Prostate gland (tissue), 2 donors: ENCODE measurements at regions not wholly inside any gene's neighbourhood (a gene's known extent, or its start where the extent isn't known, plus 50 kb on each side); places are given as distances from the start of the nearest gene placed in this dataset.

Experiments
- DNase-seq: peaks from one replicate; pipeline ENCODE4 v3.0.0-alpha.2; 2019; ENCODE audit warnings: low spot score
- H3K27ac ChIP-seq, 2 donors: fragments of 200-600 bp; sonication (generic); 2 replicates each; pipeline ENCODE4 v1.5.1; 2017 to 2019
- H3K27me3 ChIP-seq: fragments of 200-600 bp; sonication (generic); replicated peaks from 2 replicates; pipeline ENCODE4 v1.5.1; 2019; ENCODE audit not compliant: insufficient read depth
- H3K36me3 ChIP-seq, 2 donors: fragments of 200-600 bp; sonication (generic); 1 replicate in 1 of 2; 2 replicates in 1 of 2; pipeline versions ENCODE4 v1.5.1 to v1.8.1; 2017 to 2019
- H3K4me1 ChIP-seq: fragments of 200-600 bp; sonication (generic); replicated peaks from 2 replicates; pipeline ENCODE4 v1.5.1; 2019
- H3K4me3 ChIP-seq, 2 donors: fragments of 200-600 bp; sonication (generic); 2 replicates each; pipeline ENCODE4 v1.5.1; 2017 to 2019
- H3K9me3 ChIP-seq: fragments of 200-600 bp; sonication (generic); 2 replicates; pipeline ENCODE4 v1.5.1; 2017
- CTCF ChIP-seq, 4 experiments: fragments of 200-600 bp in 2 of 4; fragments of 450-650 bp in 2 of 4; sonication (generic) in 2 of 4; IDR thresholded peaks; 1 replicate in 3 of 4; 2 replicates in 1 of 4; pipeline ENCODE4 v1.5.1; 2016 to 2019; ENCODE audit warnings: antibody characterized with exemption in 4 of 4, mild to moderate bottlenecking in 2 of 4, moderate library complexity in 2 of 4
- POLR2A ChIP-seq: fragments of 450-650 bp; IDR thresholded peaks from one replicate; pipeline ENCODE4 v1.6.1; 2016; ENCODE audit warnings: antibody characterized with exemption, mild to moderate bottlenecking
- POLR2AphosphoS5 ChIP-seq: sonication (generic); formaldehyde crosslinking; IDR thresholded peaks from one replicate; pipeline ENCODE4 v1.6.1; 2017; ENCODE audit warnings: antibody characterized with exemption
- WGBS: methylation state at CpG from one replicate; pipeline ENCODE4 v1.1.5; 2018; 5-methylcytosine and 5-hydroxymethylcytosine counted together
- intact Hi-C: fragments of 100-400 bp; cut with DNase I; formaldehyde crosslinking; loops from one replicate; pipeline ENCODE4 v1.14.2; 2022

GRCh38 chr3:162525771-162526170 is 1029.2 kb downstream of the OTOL1 start:
- no peaks in the 10 kb centered on the region for H3K27me3 ChIP-seq
- no peaks in the 10 kb centered on the region for H3K9me3 ChIP-seq
- no peak for DNase-seq
- H3K4me3 ChIP-seq, result no peak overlapping the region
- intact Hi-C loops, result no loop called here
- no peak overlapping the region for H3K27ac ChIP-seq
- H3K36me3 ChIP-seq, result no peaks in the 10 kb centered on the region
- H3K4me1 ChIP-seq, result no peaks in the 10 kb centered on the region
- no peak for TF ChIP-seq POLR2AphosphoS5
- TF ChIP-seq CTCF (IDR thresholded peaks at IDR 0.05), result no peak
- no peak for TF ChIP-seq POLR2A
- WGBS, result 72% methylated on average over 4 of the region's 4 CpGs

DNA sequence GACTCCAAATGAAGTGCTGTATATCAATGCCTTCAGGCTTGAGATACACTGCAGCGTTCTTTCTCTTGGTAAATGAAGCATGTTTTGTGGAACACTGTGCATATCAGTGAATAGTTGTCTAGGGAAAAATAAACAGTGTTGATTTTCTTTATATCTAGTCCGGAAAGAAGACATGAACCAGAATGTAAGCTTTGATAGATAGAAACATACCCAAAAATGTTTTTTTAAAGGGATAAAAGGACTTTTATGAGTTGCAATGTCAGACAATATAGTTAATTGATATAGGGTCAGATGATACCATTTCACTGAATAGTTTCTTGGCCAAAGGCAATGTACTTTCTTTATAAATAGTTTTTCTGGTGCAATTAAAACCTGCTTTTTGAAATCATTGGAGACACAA is 1037.8 kb downstream of the OTOL1 start:
- WGBS, result 32% methylated on average over 2 of the region's 2 CpGs
- Histone ChIP-seq H3K27me3 (no peaks in the 10 kb centered on the region), H3K36me3 (no peaks in the 10 kb centered on the region), H3K4me3 (no peak overlapping the region), H3K9me3 (no peaks in the 10 kb centered on the region), H3K4me1 (no peaks in the 10 kb centered on the region), H3K27ac (no peak overlapping the region)
- intact Hi-C loops, result no loop called here
- no peak for TF ChIP-seq CTCF (IDR thresholded peaks at IDR 0.05)
- TF ChIP-seq POLR2AphosphoS5, result no peak
- no peak for DNase-seq

GRCh38 chr3:162538491-162538890 is 1041.9 kb downstream of the OTOL1 start:
- no peaks in the 10 kb centered on the region for H3K4me1 ChIP-seq
- H3K27ac ChIP-seq, result no peak overlapping the region
- intact Hi-C loops, result no loop called here
- H3K27me3 ChIP-seq, result no peaks in the 10 kb centered on the region
- no peaks in the 10 kb centered on the region for H3K36me3 ChIP-seq
- 61% methylated on average over 2 of the region's 2 CpGs for WGBS
- DNase-seq, result no peak
- H3K4me3 ChIP-seq, result no peak overlapping the region
- H3K9me3 ChIP-seq, result no peaks in the 10 kb centered on the region
- TF ChIP-seq CTCF (IDR thresholded peaks at IDR 0.05), result no peak
- no peak for TF ChIP-seq POLR2AphosphoS5
- TF ChIP-seq POLR2A, result no peak

- Histone ChIP-seq H3K27me3 (no peaks in the 10 kb centered on the region), H3K4me3 (no peak overlapping the region), H3K9me3 (no peaks in the 10 kb centered on the region), H3K27ac (no peak overlapping the region), H3K4me1 (no peaks in the 10 kb centered on the region), H3K36me3 (no peaks in the 10 kb centered on the region)
- TF ChIP-seq POLR2AphosphoS5 (no peak), CTCF (IDR thresholded peaks at IDR 0.05) (no peak), POLR2A (no peak)
- no peak for DNase-seq
- intact Hi-C loops, result no loop called here
- 71% methylated on average over 3 of the region's 3 CpGs for WGBS
Observed at GRCh38 chr3:162538906-162539305, 1042.3 kb downstream of the OTOL1 start.

GRCh38 chr3:162540421-162540820 is 1043.8 kb downstream of the OTOL1 start:
- Histone ChIP-seq H3K4me3 (no peak overlapping the region), H3K27ac (no peak overlapping the region), H3K36me3 (no peaks in the 10 kb centered on the region), H3K27me3 (no peaks in the 10 kb centered on the region), H3K4me1 (no peaks in the 10 kb centered on the region), H3K9me3 (no peaks in the 10 kb centered on the region)
- no peak for DNase-seq
- intact Hi-C loops, result no loop called here
- TF ChIP-seq POLR2A (no peak), POLR2AphosphoS5 (no peak), CTCF (IDR thresholded peaks at IDR 0.05) (no peak)
